ENCODE measurements at regions not wholly inside any gene's neighbourhood (a gene's known extent, or its start where the extent isn't known, plus 50 kb on each side); places are given as distances from the start of the nearest gene placed in this dataset.
"Not testable (repeated sequence)": the region's sequence is repeated elsewhere in the genome, so short reads cannot be mapped to it uniquely, and the experiment has no call there.

- no peaks in the 10 kb centered on the region for H3K36me3 ChIP-seq (ENCODE audit: insufficient read depth, low read length)
- ChIA-PET CTCF (ENCODE audit: unreplicated experiment) (no interaction called here), POLR2A (interaction anchor here (0.7 kb wide), 2 partner anchors 52 to 82 kb away, joined by 3 to 4 read pairs; no protein-coding TSS in a partner anchor)
- H3K79me2 ChIP-seq (ENCODE audit: insufficient read depth, low read depth, low read length) = no peaks in the 10 kb centered on the region
- H3K4me1 ChIP-seq (ENCODE audit: insufficient read depth, low read length, poor library complexity, severe bottlenecking) = peaks cover 18% of the 10 kb centered on the region
- no peaks in the 10 kb centered on the region for H3K9me2 ChIP-seq (ENCODE audit: insufficient read depth, low read length)
- no peak for TF ChIP-seq CTCF (conservative IDR thresholded peaks at IDR 0.05; ENCODE audit: low read length)
- TF ChIP-seq EZH2phosphoT487 (IDR thresholded peaks at IDR 0.05; ENCODE audit: borderline replicate concordance, low read depth, low read length) = no peak
- H3K27ac ChIP-seq (ENCODE audit: low read depth, low read length, poor library complexity, severe bottlenecking) = no peak overlapping the region
- H2AFZ ChIP-seq (ENCODE audit: low read length) = no peak overlapping the region
- no peak for DNase-seq (ENCODE audit: low spot score)
- no peak overlapping the region for H3K4me2 ChIP-seq (ENCODE audit: low read length)
- BruUV-seq (replicated peaks) = no TSS peak
- intact Hi-C loops (cut with micrococcal nuclease; ENCODE audit: unreplicated experiment) = loop anchor here (5.0 kb wide), 1 partner anchor 73 kb away; the partner anchor contains the start of gene CADPS
- no peaks in the 10 kb centered on the region for H3K9me3 ChIP-seq (ENCODE audit: low read length)
- no peaks in the 10 kb centered on the region for H4K20me1 ChIP-seq (ENCODE audit: insufficient read depth, low read length)
- H3K4me3 ChIP-seq (ENCODE audit: low read depth, low read length, poor library complexity, severe bottlenecking) = no peak overlapping the region
These were observed 75.0 kb upstream of the CADPS start for GRCh38 chr3:62950210-62950609.

GRCh38 chr3:62951037-62951613, 75.9 kb upstream of the CADPS start:
- no peaks in the 10 kb centered on the region for H3K9me3 ChIP-seq (ENCODE audit: low read length)
- intact Hi-C loops (cut with micrococcal nuclease; ENCODE audit: unreplicated experiment) = loop anchor here (5.0 kb wide), 1 partner anchor 74 kb away; the partner anchor contains the start of gene CADPS
- H3K4me2 ChIP-seq (ENCODE audit: low read length) = no peak overlapping the region
- peaks cover 18% of the 10 kb centered on the region for H3K4me1 ChIP-seq (ENCODE audit: insufficient read depth, low read length, poor library complexity, severe bottlenecking)
- no peaks in the 10 kb centered on the region for H3K36me3 ChIP-seq (ENCODE audit: insufficient read depth, low read length)
- no peaks in the 10 kb centered on the region for H3K9me2 ChIP-seq (ENCODE audit: insufficient read depth, low read length)
- H4K20me1 ChIP-seq (ENCODE audit: insufficient read depth, low read length) = no peaks in the 10 kb centered on the region
- H3K4me3 ChIP-seq (ENCODE audit: low read depth, low read length, poor library complexity, severe bottlenecking) = no peak overlapping the region
- TF ChIP-seq CTCF (conservative IDR thresholded peaks at IDR 0.05; ENCODE audit: low read length) (no peak), EZH2phosphoT487 (IDR thresholded peaks at IDR 0.05; ENCODE audit: borderline replicate concordance, low read depth, low read length) (no peak)
- H3K27ac ChIP-seq (ENCODE audit: low read depth, low read length, poor library complexity, severe bottlenecking) = no peak overlapping the region
- H3K79me2 ChIP-seq (ENCODE audit: insufficient read depth, low read depth, low read length) = no peaks in the 10 kb centered on the region
- BruUV-seq (replicated peaks) = no TSS peak
- H2AFZ ChIP-seq (ENCODE audit: low read length) = no peak overlapping the region
- ChIA-PET CTCF (ENCODE audit: unreplicated experiment) (no interaction called here), POLR2A (no interaction called here)
- DNase-seq (ENCODE audit: low spot score) = no peak

DNA sequence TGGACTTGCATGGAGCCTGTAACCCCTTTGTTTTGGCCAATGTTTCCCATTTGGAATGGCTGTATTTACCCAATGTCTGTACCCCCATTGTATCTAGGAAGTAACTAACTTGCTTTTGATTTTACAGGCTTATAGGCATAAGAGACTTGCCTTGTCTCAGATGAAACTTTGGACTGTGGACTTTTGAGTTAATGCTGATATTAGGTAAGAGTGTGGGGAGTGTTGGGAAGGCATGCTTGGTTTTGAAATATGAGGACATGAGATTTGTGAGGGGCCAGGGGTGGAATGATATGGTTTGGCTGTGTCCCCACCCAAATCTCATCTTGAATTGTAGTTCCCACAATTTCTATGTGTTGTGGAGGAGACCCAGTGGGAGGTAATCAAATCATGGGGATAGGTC, 76.7 kb upstream of the CADPS start:
- H3K27ac ChIP-seq (ENCODE audit: low read depth, low read length, poor library complexity, severe bottlenecking); H2AFZ ChIP-seq (ENCODE audit: low read length); DNase-seq (ENCODE audit: low spot score); POLR2A ChIA-PET; H3K4me2 ChIP-seq (ENCODE audit: low read length); BruUV-seq (replicated peaks); H4K20me1 ChIP-seq (ENCODE audit: insufficient read depth, low read length); H3K9me2 ChIP-seq (ENCODE audit: insufficient read depth, low read length); CTCF ChIA-PET (ENCODE audit: unreplicated experiment); H3K36me3 ChIP-seq (ENCODE audit: insufficient read depth, low read length); H3K79me2 ChIP-seq (ENCODE audit: insufficient read depth, low read depth, low read length); H3K4me3 ChIP-seq (ENCODE audit: low read depth, low read length, poor library complexity, severe bottlenecking); H3K9me3 ChIP-seq (ENCODE audit: low read length): not testable (repeated sequence)
- peaks cover 18% of the 10 kb centered on the region for H3K4me1 ChIP-seq (ENCODE audit: insufficient read depth, low read length, poor library complexity, severe bottlenecking)
- intact Hi-C loops (cut with micrococcal nuclease; ENCODE audit: unreplicated experiment) = loop anchor here (5.0 kb wide), 1 partner anchor 75 kb away; the partner anchor contains the start of gene CADPS
